ENCODE measurements at regions not wholly inside any gene's neighbourhood (a gene's known extent, or its start where the extent isn't known, plus 50 kb on each side); places are given as distances from the start of the nearest gene placed in this dataset.

- H3K36me3 ChIP-seq: no peaks in the 10 kb centered on the region
- intact Hi-C loops (cut with DNase I; ENCODE audit: low total_unique reads): no loop called here
- H3K9me3 ChIP-seq: no peaks in the 10 kb centered on the region
- H3K27ac ChIP-seq: no peak overlapping the region
- ATAC-seq: no peak
- TF ChIP-seq POLR2A (IDR thresholded peaks at IDR 0.05): no peak
- TF ChIP-seq CTCF (IDR thresholded peaks at IDR 0.05 in 4 of 5, conservative IDR thresholded peaks at IDR 0.05 in 1 of 5): no peak
- no peaks in the 10 kb centered on the region for H3K27me3 ChIP-seq
- H3K4me3 ChIP-seq: no peak overlapping the region
- no peak for DNase-seq
- no peaks in the 10 kb centered on the region for H3K4me1 ChIP-seq
- in situ Hi-C loops (cut with MboI; ENCODE audit: low sequenced_read_pairs in 4 of 4): no loop called here
Observed at GRCh38 chr2:234684466-234684865, 187.6 kb upstream of the ARL4C start.

- no peaks in the 10 kb centered on the region for H3K27me3 ChIP-seq
- intact Hi-C loops (cut with DNase I; ENCODE audit: low total_unique reads): no loop called here
- ATAC-seq (no peak), DNase-seq (no peak)
- H3K9me3 ChIP-seq: no peaks in the 10 kb centered on the region
- H3K4me1 ChIP-seq: no peaks in the 10 kb centered on the region
- TF ChIP-seq POLR2A (IDR thresholded peaks at IDR 0.05) (no peak), CTCF (IDR thresholded peaks at IDR 0.05 in 4 of 5, conservative IDR thresholded peaks at IDR 0.05 in 1 of 5) (no peak)
- H3K36me3 ChIP-seq: no peaks in the 10 kb centered on the region
- in situ Hi-C loops (cut with MboI; ENCODE audit: low sequenced_read_pairs in 4 of 4): no loop called here
- no peak overlapping the region for H3K4me3 ChIP-seq
- H3K27ac ChIP-seq: no peak overlapping the region
Observed at GRCh38 chr2:234683950-234684349, 187.1 kb upstream of the ARL4C start.

- in situ Hi-C loops (cut with MboI; ENCODE audit: low sequenced_read_pairs in 4 of 4) (no loop called here), intact Hi-C loops (cut with DNase I; ENCODE audit: low total_unique reads) (no loop called here)
- ATAC-seq: no peak
- H3K4me3 ChIP-seq: no peak overlapping the region
- TF ChIP-seq POLR2A (IDR thresholded peaks at IDR 0.05): no peak
- no peak for TF ChIP-seq CTCF (IDR thresholded peaks at IDR 0.05 in 4 of 5, conservative IDR thresholded peaks at IDR 0.05 in 1 of 5)
- H3K4me1 ChIP-seq: no peaks in the 10 kb centered on the region
- H3K27ac ChIP-seq: no peak overlapping the region
- H3K36me3 ChIP-seq: no peaks in the 10 kb centered on the region
- no peak for DNase-seq
- no peaks in the 10 kb centered on the region for H3K9me3 ChIP-seq
- H3K27me3 ChIP-seq: no peaks in the 10 kb centered on the region
Observed at GRCh38 chr2:234682492-234683228, 185.8 kb upstream of the ARL4C start.

- no peaks in the 10 kb centered on the region for H3K27me3 ChIP-seq
- H3K27ac ChIP-seq: no peak overlapping the region
- no peak for DNase-seq
- no peaks in the 10 kb centered on the region for H3K36me3 ChIP-seq
- no peaks in the 10 kb centered on the region for H3K9me3 ChIP-seq
- H3K4me3 ChIP-seq: no peak overlapping the region
- in situ Hi-C loops (cut with MboI; ENCODE audit: low sequenced_read_pairs in 4 of 4) (no loop called here), intact Hi-C loops (cut with DNase I; ENCODE audit: low total_unique reads) (no loop called here)
- ATAC-seq: no peak
- no peaks in the 10 kb centered on the region for H3K4me1 ChIP-seq
- TF ChIP-seq POLR2A (IDR thresholded peaks at IDR 0.05) (no peak), CTCF (IDR thresholded peaks at IDR 0.05 in 4 of 5, conservative IDR thresholded peaks at IDR 0.05 in 1 of 5) (no peak)
Observed at GRCh38 chr2:234680688-234681619, 184.1 kb upstream of the ARL4C start.
